HAP-1 (cell line): ENCODE measurements at regions not wholly inside any gene's neighbourhood (a gene's known extent, or its start where the extent isn't known, plus 50 kb on each side); places are given as distances from the start of the nearest gene placed in this dataset.
"Not testable (repeated sequence)": the region's sequence is repeated elsewhere in the genome, so short reads cannot be mapped to it uniquely, and the experiment has no call there.

ENCODE experiments used
- DNase-seq, 2 experiments: peaks; one replicate each; pipeline ENCODE4 v3.0.0-alpha.2; 2016 to 2020; ENCODE audit warnings: low spot score in 2 of 2
- H3K27me3 ChIP-seq: fragments of 250-450 bp; sonication (Bioruptor Pico); 2 replicates; pipeline ENCODE4 v1.5.1; 2020; ENCODE audit warnings: low read depth, mild to moderate bottlenecking, moderate library complexity
- H3K36me3 ChIP-seq: fragments of 250-450 bp; sonication (Bioruptor Pico); replicated peaks from 2 replicates; pipeline ENCODE4 v1.5.1; 2020; ENCODE audit warnings: mild to moderate bottlenecking
- H3K4me1 ChIP-seq: fragments of 250-450 bp; sonication (Bioruptor Pico); 2 replicates; pipeline ENCODE4 v1.5.1; 2020; ENCODE audit warnings: mild to moderate bottlenecking
- H3K4me3 ChIP-seq: fragments of 250-450 bp; sonication (Bioruptor Pico); 2 replicates; pipeline ENCODE4 v1.5.1; 2020; ENCODE audit warnings: mild to moderate bottlenecking, moderate library complexity
- H3K9me3 ChIP-seq: fragments of 250-450 bp; sonication (Bioruptor Pico); 2 replicates; pipeline ENCODE4 v1.5.1; 2020; ENCODE audit warnings: mild to moderate bottlenecking, moderate library complexity
- in situ Hi-C: fragments of 300-500 bp; cut with MboI; formaldehyde crosslinking; loops from 3 replicates; pipeline ENCODE4 v1.14.3; 2020; ENCODE audit warnings: low sequenced_read_pairs, inconsistent platforms, mixed read lengths

GRCh38 chr10:61063901-61064300 is 119.9 kb upstream of the RHOBTB1 start:
- in situ Hi-C loops: no loop called here
- Histone ChIP-seq H3K27me3 (no peaks in the 10 kb centered on the region), H3K9me3 (no peaks in the 10 kb centered on the region), H3K4me3 (no peak overlapping the region), H3K36me3 (no peaks in the 10 kb centered on the region), H3K4me1 (peaks cover 6% of the 10 kb centered on the region)
- no peak for DNase-seq

- peaks cover 6% of the 10 kb centered on the region for H3K4me1 ChIP-seq
- DNase-seq: no peak
- in situ Hi-C loops: no loop called here
- no peaks in the 10 kb centered on the region for H3K36me3 ChIP-seq
- H3K27me3 ChIP-seq: no peaks in the 10 kb centered on the region
- no peak overlapping the region for H3K4me3 ChIP-seq
- H3K9me3 ChIP-seq: no peaks in the 10 kb centered on the region
Observed at GRCh38 chr10:61063034-61063433, 119.0 kb upstream of the RHOBTB1 start.

GRCh38 chr10:61061923-61062504 is 118.0 kb upstream of the RHOBTB1 start:
- H3K36me3 ChIP-seq: no peaks in the 10 kb centered on the region
- no peak overlapping the region for H3K4me3 ChIP-seq
- H3K27me3 ChIP-seq: no peaks in the 10 kb centered on the region
- no peak for DNase-seq
- peaks cover 6% of the 10 kb centered on the region for H3K4me1 ChIP-seq
- no peaks in the 10 kb centered on the region for H3K9me3 ChIP-seq
- in situ Hi-C loops: no loop called here

GRCh38 chr10:61059636-61060035 is 115.7 kb upstream of the RHOBTB1 start:
- H3K27me3 ChIP-seq: no peaks in the 10 kb centered on the region
- no peak for DNase-seq
- no peaks in the 10 kb centered on the region for H3K9me3 ChIP-seq
- no peak overlapping the region for H3K4me3 ChIP-seq
- in situ Hi-C loops: no loop called here
- peaks cover 6% of the 10 kb centered on the region for H3K4me1 ChIP-seq
- no peaks in the 10 kb centered on the region for H3K36me3 ChIP-seq

- H3K4me1 ChIP-seq: no peaks in the 10 kb centered on the region
- no peaks in the 10 kb centered on the region for H3K36me3 ChIP-seq
- in situ Hi-C loops: no loop called here
- no peak for DNase-seq
- H3K27me3 ChIP-seq: no peaks in the 10 kb centered on the region
- H3K4me3 ChIP-seq: no peak overlapping the region
- no peaks in the 10 kb centered on the region for H3K9me3 ChIP-seq
Observed at GRCh38 chr10:61052469-61053205, 108.7 kb upstream of the RHOBTB1 start.

GRCh38 chr10:61051344-61051743 is 107.4 kb upstream of the RHOBTB1 start:
- no peaks in the 10 kb centered on the region for H3K4me1 ChIP-seq
- in situ Hi-C loops: no loop called here
- no peak for DNase-seq
- H3K9me3 ChIP-seq: no peaks in the 10 kb centered on the region
- H3K27me3 ChIP-seq: no peaks in the 10 kb centered on the region
- H3K36me3 ChIP-seq: no peaks in the 10 kb centered on the region
- no peak overlapping the region for H3K4me3 ChIP-seq

- no peaks in the 10 kb centered on the region for H3K27me3 ChIP-seq
- in situ Hi-C loops: no loop called here
- H3K4me3 ChIP-seq: no peak overlapping the region
Observed at GRCh38 chr10:61050120-61050745, 106.2 kb upstream of the RHOBTB1 start.

GRCh38 chr10:61049386-61049785 is 105.4 kb upstream of the RHOBTB1 start:
- Histone ChIP-seq H3K9me3 (no peaks in the 10 kb centered on the region), H3K27me3 (no peaks in the 10 kb centered on the region), H3K4me1 (peaks cover 10% of the 10 kb centered on the region; the same call in 1 of the 2 replicates), H3K4me3 (no peak overlapping the region), H3K36me3 (no peaks in the 10 kb centered on the region)
- in situ Hi-C loops: no loop called here
- DNase-seq: no peak

More at GRCh38 chr10:61050120-61050745, 106.2 kb upstream of the RHOBTB1 start:
- H3K36me3 ChIP-seq: no peaks in the 10 kb centered on the region
- H3K4me1 ChIP-seq: peaks cover 1% of the 10 kb centered on the region; the same call in 1 of the 2 replicates
- H3K9me3 ChIP-seq: no peaks in the 10 kb centered on the region
- no peak for DNase-seq

GRCh38 chr10:61047788-61048560 is 104.0 kb upstream of the RHOBTB1 start:
- in situ Hi-C loops: no loop called here

GRCh38 chr10:61047081-61047480 is 103.1 kb upstream of the RHOBTB1 start:
- Histone ChIP-seq H3K36me3 (no peaks in the 10 kb centered on the region), H3K4me1 (peaks cover 19% of the 10 kb centered on the region), H3K4me3 (no peak overlapping the region), H3K9me3 (no peaks in the 10 kb centered on the region), H3K27me3 (no peaks in the 10 kb centered on the region)
- in situ Hi-C loops: no loop called here
- no peak for DNase-seq

More at GRCh38 chr10:61047788-61048560, 104.0 kb upstream of the RHOBTB1 start:
- no peaks in the 10 kb centered on the region for H3K27me3 ChIP-seq
- DNase-seq: no peak
- H3K4me3 ChIP-seq: no peak overlapping the region
- H3K4me1 ChIP-seq: peaks cover 14% of the 10 kb centered on the region; the same call in 1 of the 2 replicates
- no peaks in the 10 kb centered on the region for H3K36me3 ChIP-seq
- H3K9me3 ChIP-seq: no peaks in the 10 kb centered on the region

GRCh38 chr10:61045480-61045879 is 101.5 kb upstream of the RHOBTB1 start:
- DNase-seq, in situ Hi-C loops, H3K9me3 ChIP-seq, H3K36me3 ChIP-seq, H3K27me3 ChIP-seq, H3K4me3 ChIP-seq: not testable (repeated sequence)
- H3K4me1 ChIP-seq: peaks cover 24% of the 10 kb centered on the region

GRCh38 chr10:61042533-61042932 is 98.5 kb upstream of the RHOBTB1 start:
- H3K4me3 ChIP-seq: no peak overlapping the region
- DNase-seq: peak in 1 of 2 experiments; percentile 65
- H3K9me3 ChIP-seq: no peaks in the 10 kb centered on the region
- no peaks in the 10 kb centered on the region for H3K36me3 ChIP-seq
- no peaks in the 10 kb centered on the region for H3K27me3 ChIP-seq
- in situ Hi-C loops: no loop called here
- peaks cover 24% of the 10 kb centered on the region for H3K4me1 ChIP-seq

GRCh38 chr10:61040399-61041016 is 96.5 kb upstream of the RHOBTB1 start:
- H3K36me3 ChIP-seq: no peaks in the 10 kb centered on the region

More at GRCh38 chr10:61040399-61041016, 96.5 kb upstream of the RHOBTB1 start:
- Histone ChIP-seq H3K27me3 (no peaks in the 10 kb centered on the region), H3K4me3 (no peak overlapping the region), H3K9me3 (no peaks in the 10 kb centered on the region), H3K4me1 (peaks cover 24% of the 10 kb centered on the region)
- in situ Hi-C loops: no loop called here
- DNase-seq: no peak
